Endothelial cell of umbilical vein (primary cell): ENCODE measurements at regions not wholly inside any gene's neighbourhood (a gene's known extent, or its start where the extent isn't known, plus 50 kb on each side); places are given as distances from the start of the nearest gene placed in this dataset.

Experiments used
- BruUV-seq: library from RNA; stranded (reverse); fragments of 400-500 nt; replicated peaks from 2 replicates; lab custom pipeline; 2021; lab: Mats Ljungman, UMichigan
- CTCF ChIA-PET: fragments of 300-600, 350-600 bp; sonication (Branson Sonifier 250); formaldehyde crosslinking; loops from one replicate; lab custom pipeline; 2021; ENCODE audit warnings: antibody characterized with exemption, inconsistent platforms; lab: Charles Lee
- POLR2A ChIA-PET: fragments of 300-600, 350-600 bp; sonication (Branson Sonifier 250); formaldehyde crosslinking; loops from one replicate; lab custom pipeline; 2021; ENCODE audit warnings: antibody characterized with exemption, inconsistent platforms; lab: Charles Lee
- DNase-seq: peaks from one replicate; pipeline ENCODE4 v3.0.0-alpha.2; 2011; ENCODE audit warnings: low read depth, low spot score
- FAIRE-seq: peaks from 2 replicates; lab custom pipeline; 2011; peaks lifted over from hg19 to GRCh38; lab: Jason Lieb, UNC
- H2AFZ ChIP-seq: 2 replicates; pipeline ENCODE4 v1.6.0; 2012; ENCODE audit warnings: low read depth, low read length, control low read depth, inconsistent platforms
- H3K27ac ChIP-seq: 2 replicates; pipeline ENCODE4 v1.5.1; 2011; ENCODE audit warnings: low read depth, mild to moderate bottlenecking, control low read depth, low read length, moderate library complexity; ENCODE audit not compliant: insufficient read depth
- H3K27me3 ChIP-seq, 2 experiments: 2 replicates each; pipeline versions ENCODE4 v1.6.0 to v1.6.1; 2011; ENCODE audit warnings: low read length in 2 of 2, mixed read lengths in 1 of 2; ENCODE audit not compliant: control insufficient read depth in 2 of 2, insufficient read depth in 2 of 2
- H3K36me3 ChIP-seq, 2 experiments: 2 replicates in 1 of 2; 3 replicates in 1 of 2; pipeline ENCODE4 v1.5.1; 2011; ENCODE audit warnings: low read length in 2 of 2, mild to moderate bottlenecking in 1 of 2, moderate library complexity in 1 of 2; ENCODE audit not compliant: control insufficient read depth in 2 of 2, insufficient read depth in 2 of 2; ENCODE audit errors: extremely low read depth in 1 of 2
- H3K4me1 ChIP-seq: 3 replicates; pipeline ENCODE4 v1.5.1; 2011; ENCODE audit warnings: mild to moderate bottlenecking, low read length; ENCODE audit not compliant: control insufficient read depth, insufficient read depth; ENCODE audit errors: extremely low read depth
- H3K4me2 ChIP-seq: 2 replicates; pipeline ENCODE4 v1.6.1; 2011; ENCODE audit warnings: low read length, control low read depth, mixed read lengths; ENCODE audit not compliant: insufficient read depth
- H3K4me3 ChIP-seq, 3 experiments: fragments of 200-600 bp in 1 of 3; sonication (generic), shearing (Covaris generic) in 1 of 3; replicated peaks in 1 of 3; 2 replicates each; pipeline ENCODE4 v1.5.1; 2011 to 2016; ENCODE audit warnings: control low read depth in 3 of 3, low read length in 3 of 3, mild to moderate bottlenecking in 2 of 3, inconsistent platforms in 1 of 3, low read depth in 1 of 3, moderate library complexity in 1 of 3; ENCODE audit not compliant: insufficient read depth in 1 of 3
- H3K79me2 ChIP-seq: 2 replicates; pipeline ENCODE4 v1.6.0; 2012; ENCODE audit warnings: low read length, inconsistent platforms; ENCODE audit not compliant: control insufficient read depth, insufficient read depth
- H3K9ac ChIP-seq: replicated peaks from 2 replicates; pipeline ENCODE3; 2011; ENCODE audit warnings: low read length, control low read depth; ENCODE audit not compliant: insufficient read depth; ENCODE audit errors: extremely low read depth
- H3K9me1 ChIP-seq: replicated peaks from 3 replicates; pipeline ENCODE4 v1.6.0; 2011; ENCODE audit warnings: mild to moderate bottlenecking, low read length; ENCODE audit not compliant: control insufficient read depth, insufficient read depth; ENCODE audit errors: extremely low read depth
- H3K9me3 ChIP-seq: replicated peaks from 2 replicates; pipeline ENCODE4 v1.5.1; 2012; ENCODE audit warnings: low read length, inconsistent platforms; ENCODE audit not compliant: control insufficient read depth, insufficient read depth
- H4K20me1 ChIP-seq: replicated peaks from 2 replicates; pipeline ENCODE3; 2011; ENCODE audit warnings: mild to moderate bottlenecking, low read length; ENCODE audit not compliant: control insufficient read depth, insufficient read depth; ENCODE audit errors: extremely low read depth
- EZH2 ChIP-seq: IDR thresholded peaks from 2 replicates; pipeline ENCODE4 v1.6.1; 2012; ENCODE audit warnings: borderline replicate concordance, low read depth, mild to moderate bottlenecking, moderate library complexity, low read length, inconsistent platforms; ENCODE audit not compliant: severe bottlenecking
- FOS ChIP-seq: IDR thresholded peaks from 2 replicates; pipeline ENCODE4 v1.6.1; 2011; ENCODE audit warnings: mild to moderate bottlenecking, low read length, moderate library complexity, borderline replicate concordance; ENCODE audit not compliant: insufficient read depth
- GATA2 ChIP-seq: IDR thresholded peaks from 2 replicates; pipeline ENCODE4 v1.7.0; 2011; ENCODE audit warnings: low read depth, mild to moderate bottlenecking, moderate library complexity, mixed read lengths, low read length; ENCODE audit not compliant: insufficient read length, insufficient read depth
- JUN ChIP-seq: IDR thresholded peaks from 2 replicates; pipeline ENCODE4 v1.6.1; 2011; ENCODE audit warnings: borderline replicate concordance, low read depth; ENCODE audit not compliant: insufficient read length, insufficient read depth
- MYC ChIP-seq: IDR thresholded peaks from one replicate; pipeline ENCODE4 v1.6.1; 2011; ENCODE audit warnings: mild to moderate bottlenecking, low read depth, low read length
- POLR2A ChIP-seq: IDR thresholded peaks from 2 replicates; pipeline ENCODE4 v1.6.1; 2012; ENCODE audit warnings: low read depth, mild to moderate bottlenecking, control low read depth, low read length
- POLR2AphosphoS5 ChIP-seq: IDR thresholded peaks from 2 replicates; pipeline ENCODE4 v1.6.1; 2012; ENCODE audit warnings: low read depth, mild to moderate bottlenecking, control low read depth, low read length, moderate library complexity; ENCODE audit not compliant: insufficient read depth
- dilution Hi-C: fragments of 300-500 bp; cut with MboI; formaldehyde crosslinking; loops from one replicate; pipeline ENCODE4 v1.15.0; 2019; ENCODE audit warnings: low sequenced_read_pairs; ENCODE audit not compliant: extremely low pct_ligation_motif_present
- intact Hi-C: fragments of 100-400 bp; cut with micrococcal nuclease; formaldehyde crosslinking; loops from one replicate; pipeline ENCODE4 v1.10.0; 2022
- TF ChIP-seq, protein P1 (sequence below), 2 donors: IDR thresholded peaks; 1 replicate in 1 of 2; 2 replicates in 1 of 2; pipeline ENCODE4 v1.5.1; 2011; ENCODE audit warnings: low read length in 2 of 2, mild to moderate bottlenecking in 2 of 2, moderate library complexity in 2 of 2, control low read depth in 1 of 2, inconsistent platforms in 1 of 2, low read depth in 1 of 2; ENCODE audit not compliant: insufficient read depth in 1 of 2; ENCODE audit errors: extremely low read depth in 1 of 2
- TF ChIP-seq, protein P2 (sequence below): IDR thresholded peaks from 2 replicates; pipeline ENCODE4 v1.6.1; 2011; ENCODE audit not compliant: insufficient read depth, insufficient read length

DNA sequence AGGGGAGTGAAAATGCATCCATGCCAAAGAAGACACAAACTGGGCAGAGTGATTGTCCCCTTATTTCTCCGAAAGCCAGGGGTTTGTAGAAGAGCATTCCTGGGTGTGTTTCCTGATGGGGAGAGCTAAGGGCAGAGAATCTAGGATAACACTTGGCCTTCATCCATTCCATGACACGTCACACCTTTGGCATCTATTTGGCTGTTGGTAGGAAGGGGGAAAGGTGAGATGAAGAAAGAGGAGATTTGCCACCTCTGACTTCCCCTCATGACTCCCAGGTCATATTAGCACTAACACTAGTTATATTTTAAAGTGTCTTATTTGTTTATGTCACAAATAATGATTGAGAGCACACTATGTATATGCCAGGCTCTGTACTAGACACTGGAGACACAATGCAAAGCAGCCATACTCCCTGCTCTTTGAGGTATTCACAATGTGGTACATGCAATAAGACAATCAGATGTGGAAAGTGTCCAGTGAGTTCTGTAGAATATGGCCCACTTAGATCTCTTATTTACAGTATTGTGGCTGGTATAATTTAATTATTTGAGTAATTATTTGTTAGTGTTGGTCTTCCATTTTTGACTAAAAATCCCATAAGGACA, 54.5 kb upstream of the GADD45A start:
- H4K20me1 ChIP-seq, result no peaks in the 10 kb centered on the region
- no peaks in the 10 kb centered on the region for H3K79me2 ChIP-seq
- FAIRE-seq (peak; percentile 4), DNase-seq (no peak)
- no peaks in the 10 kb centered on the region for H3K9me1 ChIP-seq
- H3K4me1 ChIP-seq, result peaks cover 48% of the 10 kb centered on the region
- H3K27me3 ChIP-seq, result no peaks in the 10 kb centered on the region
- H2AFZ ChIP-seq, result no peak overlapping the region
- peak overlapping the region; percentile 44 for H3K27ac ChIP-seq
- ChIA-PET CTCF (interaction anchor here (1.1 to 1.7 kb wide), 7 partner anchors 12 to 130 kb away, joined by 3 to 7 read pairs (median 4); no protein-coding TSS in a partner anchor), POLR2A (interaction anchor here (1.1 to 1.4 kb wide), 3 partner anchors 11 to 54 kb away, joined by 3 to 9 read pairs (median 3); partner anchors contain the start of gene GADD45A)
- intact Hi-C loops, result no loop called here
- no TSS peak for BruUV-seq
- H3K4me2 ChIP-seq, result peak overlapping the region; percentile 11
- dilution Hi-C loops, result no loop called here
- H3K9ac ChIP-seq, result no peak overlapping the region
- H3K36me3 ChIP-seq, result no peaks in the 10 kb centered on the region
- TF ChIP-seq, protein P1, sequence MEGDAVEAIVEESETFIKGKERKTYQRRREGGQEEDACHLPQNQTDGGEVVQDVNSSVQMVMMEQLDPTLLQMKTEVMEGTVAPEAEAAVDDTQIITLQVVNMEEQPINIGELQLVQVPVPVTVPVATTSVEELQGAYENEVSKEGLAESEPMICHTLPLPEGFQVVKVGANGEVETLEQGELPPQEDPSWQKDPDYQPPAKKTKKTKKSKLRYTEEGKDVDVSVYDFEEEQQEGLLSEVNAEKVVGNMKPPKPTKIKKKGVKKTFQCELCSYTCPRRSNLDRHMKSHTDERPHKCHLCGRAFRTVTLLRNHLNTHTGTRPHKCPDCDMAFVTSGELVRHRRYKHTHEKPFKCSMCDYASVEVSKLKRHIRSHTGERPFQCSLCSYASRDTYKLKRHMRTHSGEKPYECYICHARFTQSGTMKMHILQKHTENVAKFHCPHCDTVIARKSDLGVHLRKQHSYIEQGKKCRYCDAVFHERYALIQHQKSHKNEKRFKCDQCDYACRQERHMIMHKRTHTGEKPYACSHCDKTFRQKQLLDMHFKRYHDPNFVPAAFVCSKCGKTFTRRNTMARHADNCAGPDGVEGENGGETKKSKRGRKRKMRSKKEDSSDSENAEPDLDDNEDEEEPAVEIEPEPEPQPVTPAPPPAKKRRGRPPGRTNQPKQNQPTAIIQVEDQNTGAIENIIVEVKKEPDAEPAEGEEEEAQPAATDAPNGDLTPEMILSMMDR (IDR thresholded peaks at IDR 0.05; ENCODE audit: extremely low read depth in 1 of 2, insufficient read depth in 1 of 2, low read depth in 1 of 2, low read length in 2 of 2), result no peak
- H3K9me3 ChIP-seq, result no peaks in the 10 kb centered on the region
- no peak overlapping the region for H3K4me3 ChIP-seq

DNA sequence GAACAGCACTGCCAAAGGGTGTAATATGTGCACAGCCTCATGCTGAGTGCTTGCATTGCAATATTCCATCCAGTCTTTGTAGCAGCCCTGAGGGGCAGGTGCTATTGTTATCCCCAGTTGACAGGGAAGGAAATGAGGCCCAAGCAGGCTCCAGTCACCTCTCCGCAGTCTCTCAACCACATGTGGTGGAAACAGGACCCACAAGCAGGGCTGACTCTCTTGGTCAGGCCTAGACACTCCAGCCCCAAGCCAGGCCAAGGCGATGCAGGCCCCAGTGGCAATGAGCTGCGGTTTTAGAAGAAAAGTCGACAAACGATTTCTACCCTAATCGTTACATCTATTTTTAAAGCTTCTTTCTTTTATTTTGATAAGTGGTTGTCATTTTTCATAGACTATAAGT, 52.6 kb upstream of the GADD45A start:
- Histone ChIP-seq H3K36me3 (no peaks in the 10 kb centered on the region), H3K27me3 (no peaks in the 10 kb centered on the region), H3K4me2 (no peak overlapping the region), H3K9me3 (no peaks in the 10 kb centered on the region), H4K20me1 (no peaks in the 10 kb centered on the region), H3K9ac (no peak overlapping the region), H3K79me2 (no peaks in the 10 kb centered on the region), H3K4me3 (no peak overlapping the region), H2AFZ (no peak overlapping the region), H3K27ac (no peak overlapping the region), H3K9me1 (no peaks in the 10 kb centered on the region), H3K4me1 (peaks cover 34% of the 10 kb centered on the region)
- no peak for TF ChIP-seq EZH2
- TF ChIP-seq MYC, result no peak
- no peak for TF ChIP-seq FOS
- no peak for TF ChIP-seq POLR2AphosphoS5
- TF ChIP-seq, protein P1 (IDR thresholded peaks at IDR 0.05; ENCODE audit: extremely low read depth in 1 of 2, insufficient read depth in 1 of 2, low read depth in 1 of 2, low read length in 2 of 2), result no peak
- no peak for TF ChIP-seq POLR2A
- TF ChIP-seq JUN, result no peak
- TF ChIP-seq, protein P2, sequence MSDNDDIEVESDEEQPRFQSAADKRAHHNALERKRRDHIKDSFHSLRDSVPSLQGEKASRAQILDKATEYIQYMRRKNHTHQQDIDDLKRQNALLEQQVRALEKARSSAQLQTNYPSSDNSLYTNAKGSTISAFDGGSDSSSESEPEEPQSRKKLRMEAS, result no peak
- TF ChIP-seq GATA2, result no peak
- ChIA-PET POLR2A (no interaction called here), CTCF (no interaction called here)
- DNase-seq (no peak), FAIRE-seq (no peak)
- no TSS peak for BruUV-seq
- intact Hi-C loops (no loop called here), dilution Hi-C loops (no loop called here)
